ENCODE measurements at regions not wholly inside any gene's neighbourhood (a gene's known extent, or its start where the extent isn't known, plus 50 kb on each side); places are given as distances from the start of the nearest gene placed in this dataset.
"Not testable (repeated sequence)": the region's sequence is repeated elsewhere in the genome, so short reads cannot be mapped to it uniquely, and the experiment has no call there.

DNA sequence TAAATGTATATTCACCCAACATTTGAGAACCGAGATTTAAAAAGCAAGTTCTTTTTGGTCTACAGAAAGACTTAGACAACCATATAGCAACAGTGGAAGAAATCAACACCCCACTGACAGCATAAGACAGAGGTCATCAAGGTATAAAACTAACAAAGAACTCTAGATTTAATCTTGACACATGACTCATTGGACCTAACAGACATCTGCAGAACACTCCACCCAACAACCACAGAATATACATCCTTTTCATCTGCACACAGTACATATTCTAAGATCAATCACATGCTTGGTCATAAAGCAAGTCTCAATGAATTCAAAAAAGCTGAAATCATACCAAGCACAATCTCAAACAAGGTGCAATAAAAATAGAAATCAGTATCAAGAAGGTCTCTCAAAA is 65.8 kb downstream of the SPIN4 start:
- DNase-seq = no peak

DNA sequence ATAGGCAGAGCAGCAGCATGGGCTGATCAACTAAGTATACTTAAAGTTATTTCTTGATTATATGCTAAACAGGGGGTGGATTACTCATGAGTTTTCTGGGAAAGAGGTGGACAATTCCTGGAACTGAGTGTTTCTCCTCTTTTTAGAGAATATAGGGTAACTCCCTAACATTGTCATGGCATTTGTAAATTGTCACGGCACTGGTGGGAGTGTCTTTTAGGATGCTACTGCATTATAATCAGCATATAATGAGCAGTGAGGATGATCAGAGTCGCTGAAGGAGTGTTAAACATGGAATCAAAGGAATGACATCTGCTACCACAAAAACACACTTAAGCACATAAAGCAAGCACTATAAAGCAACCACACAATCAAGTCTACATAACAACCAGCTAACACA is 66.5 kb downstream of the SPIN4 start:
- DNase-seq = no peak

DNA sequence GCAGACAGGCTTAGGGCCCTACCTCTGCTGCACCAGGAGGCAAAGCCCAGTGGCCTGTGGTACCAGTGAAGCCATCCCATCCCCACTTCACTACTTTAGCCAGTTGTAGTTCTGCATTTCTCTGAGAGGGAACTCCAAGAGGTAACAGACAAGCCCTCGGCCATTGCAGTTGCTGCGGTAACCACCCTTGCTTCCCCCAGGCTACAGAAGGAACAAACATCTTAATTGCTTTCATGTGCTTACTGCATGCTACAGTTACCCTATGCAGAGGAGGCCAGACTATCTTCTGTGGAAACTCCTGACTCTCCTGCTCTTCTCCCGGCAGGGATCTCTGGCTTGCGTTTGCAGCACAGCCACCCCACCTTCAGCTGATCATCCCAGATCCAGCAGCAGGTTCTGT is 67.8 kb downstream of the SPIN4 start:
- no peak for DNase-seq

DNA sequence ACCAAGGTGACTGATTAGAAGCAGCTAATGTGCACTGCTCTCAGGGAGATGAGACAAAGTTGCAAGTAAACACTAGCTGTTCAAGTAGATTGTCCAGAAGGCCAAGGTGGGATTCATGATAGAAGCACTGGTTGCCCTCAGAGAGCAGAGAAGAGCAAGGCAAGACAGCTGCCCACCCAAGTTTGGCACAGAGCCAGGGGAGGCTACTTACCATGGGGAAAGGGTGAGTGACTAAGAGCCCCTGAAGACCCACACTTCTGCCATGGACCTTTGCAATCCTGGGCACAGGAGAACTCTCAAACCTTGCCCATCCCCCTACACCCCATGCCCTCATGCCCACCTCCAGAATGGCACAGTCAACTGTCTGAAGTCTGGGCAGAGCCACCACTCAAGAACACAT is 68.3 kb downstream of the SPIN4 start:
- DNase-seq = no peak

DNA sequence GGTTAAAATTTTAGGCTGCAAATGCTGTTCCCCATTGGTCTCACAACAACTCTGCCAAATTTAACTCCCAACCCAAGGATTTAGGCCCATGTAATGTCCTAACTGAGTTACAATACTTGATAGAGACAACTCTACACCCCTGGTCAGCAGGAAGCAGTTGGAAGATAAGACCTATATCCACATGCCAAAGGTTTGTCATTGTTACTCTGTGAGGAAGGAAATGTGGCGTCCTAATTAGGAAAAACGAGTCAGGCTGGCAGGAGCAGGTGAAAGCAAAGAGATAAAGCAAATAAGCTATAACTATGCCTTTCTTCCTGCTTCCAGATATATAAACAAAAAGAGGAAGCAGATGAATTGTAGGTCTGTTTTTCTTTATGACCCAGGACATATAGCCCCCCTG is 69.1 kb downstream of the SPIN4 start:
- no peak for DNase-seq

DNA sequence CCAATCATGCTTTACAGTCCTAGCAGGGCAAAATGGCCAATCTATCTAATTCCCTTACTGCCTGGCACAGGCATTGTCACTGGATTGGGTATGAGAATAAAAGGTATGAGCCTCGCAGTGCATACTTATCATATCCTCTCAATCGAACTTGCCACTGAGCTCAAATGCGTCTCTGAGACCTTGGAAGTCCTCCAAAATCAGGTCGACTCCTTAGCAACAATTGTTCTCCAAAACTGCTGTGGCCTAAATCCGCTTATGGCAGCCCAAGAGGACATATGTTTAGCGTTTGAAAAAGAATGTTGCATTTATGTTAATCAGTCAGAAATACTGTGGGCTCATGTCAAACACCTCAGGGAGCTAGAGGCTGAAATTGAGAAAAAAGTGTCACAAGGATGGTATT is 69.7 kb downstream of the SPIN4 start:
- no peak for DNase-seq

DNA sequence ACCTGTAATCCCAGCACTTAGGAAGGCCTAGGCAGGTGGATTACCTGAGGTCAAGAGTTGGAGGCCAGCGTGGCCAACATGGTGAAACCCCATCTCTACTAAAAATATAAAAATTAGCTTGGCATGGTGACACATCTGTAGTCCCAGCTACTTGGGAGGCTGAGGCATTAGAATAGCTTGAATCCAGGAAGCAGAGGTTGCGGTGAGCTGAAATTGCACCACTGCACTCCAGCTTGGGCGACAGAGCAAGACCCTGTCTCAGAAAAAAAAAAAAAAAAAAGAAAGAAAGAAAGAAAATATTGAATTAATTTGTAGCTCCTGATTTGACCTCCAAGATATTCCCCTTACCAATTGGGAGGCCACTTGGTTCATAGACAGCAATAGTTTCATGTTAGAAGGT is 73.7 kb downstream of the SPIN4 start:
- DNase-seq = not testable (repeated sequence)

DNA sequence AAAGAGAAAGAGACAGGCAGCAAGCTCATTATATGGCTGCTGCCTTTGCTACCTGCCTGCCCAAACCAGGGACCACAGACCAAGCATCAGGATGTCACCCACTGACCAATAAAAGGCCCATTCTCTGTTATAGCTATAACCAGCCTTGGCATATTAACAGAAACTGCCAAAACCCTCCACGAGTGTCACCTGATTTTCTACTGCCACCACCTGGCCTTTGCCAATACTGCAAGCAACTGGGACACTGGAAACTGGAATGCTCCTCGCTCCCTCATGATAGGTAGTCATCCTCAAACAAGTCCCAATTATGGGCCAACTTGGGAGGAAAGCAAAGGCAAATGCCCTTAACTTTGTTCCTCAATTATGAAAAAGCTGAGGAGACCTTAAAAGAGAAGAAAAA is 76.0 kb downstream of the SPIN4 start:
- peak; percentile 0 for DNase-seq

DNA sequence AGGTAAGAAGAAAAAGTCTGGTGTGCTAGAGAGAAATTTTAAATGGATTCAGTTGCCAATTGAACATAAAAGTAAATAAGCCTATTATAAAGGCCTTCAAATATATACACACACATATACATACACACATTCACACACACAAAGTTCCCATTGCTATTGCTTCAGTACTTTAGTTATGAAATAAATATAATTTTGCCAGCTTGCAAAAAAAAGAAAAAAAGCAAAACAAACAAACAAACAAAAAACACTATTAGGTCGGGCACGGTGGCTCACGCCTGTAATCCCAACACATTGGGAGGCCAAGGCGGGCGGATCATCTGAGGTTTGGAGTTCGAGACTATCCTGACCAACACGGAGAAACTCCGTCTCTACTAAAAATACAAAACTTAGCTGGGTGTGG is 80.3 kb downstream of the SPIN4 start:
- DNase-seq = no peak

DNA sequence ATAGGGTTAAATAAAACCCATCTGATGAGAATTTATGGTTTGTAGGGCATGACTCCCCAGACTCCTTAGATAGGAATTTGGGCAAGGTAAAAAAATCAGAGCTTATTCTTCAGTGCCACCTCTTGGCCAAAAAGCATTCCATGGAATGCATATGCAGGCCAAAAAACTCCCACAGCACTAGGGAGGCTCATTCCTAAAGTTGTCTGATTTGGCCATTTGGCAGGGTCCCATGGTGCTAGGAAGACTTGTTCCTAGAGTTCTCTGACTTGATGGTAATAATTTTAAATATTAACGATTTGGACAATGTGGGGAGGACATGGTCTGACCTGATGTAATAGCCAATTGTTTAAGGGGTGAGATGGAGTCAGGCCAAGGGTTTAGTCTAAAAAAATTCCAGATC is 93.0 kb downstream of the SPIN4 start:
- DNase-seq = peak; percentile 20

DNA sequence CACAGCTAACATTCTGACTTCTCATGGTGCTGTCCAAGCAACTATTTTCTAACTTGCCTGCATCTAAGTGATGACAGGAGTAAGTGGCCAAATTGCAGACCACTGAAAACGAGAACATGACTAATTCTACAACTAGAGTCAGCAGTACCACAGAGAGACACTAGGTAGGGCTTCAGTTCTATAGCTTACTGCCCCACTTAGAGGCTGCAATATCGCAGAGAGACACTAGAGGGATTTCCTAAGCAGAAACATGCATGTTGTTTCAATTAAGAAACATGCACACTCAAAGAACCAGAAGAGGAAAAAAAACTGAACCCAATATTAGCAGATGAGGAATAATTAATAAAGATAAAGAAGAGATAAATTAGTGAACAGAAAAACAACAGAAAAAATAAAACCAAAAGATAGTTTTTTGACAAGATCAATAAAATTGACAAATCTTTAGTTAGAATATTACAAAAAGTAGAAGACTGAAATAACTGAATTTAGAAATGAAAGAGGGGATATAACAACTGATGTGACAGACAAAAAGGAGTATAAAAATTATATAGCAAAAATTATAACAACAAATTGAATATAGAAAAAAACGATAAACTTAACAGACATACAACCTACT is 100.8 kb downstream of the SPIN4 start:
- peak; percentile 76 for DNase-seq

DNA sequence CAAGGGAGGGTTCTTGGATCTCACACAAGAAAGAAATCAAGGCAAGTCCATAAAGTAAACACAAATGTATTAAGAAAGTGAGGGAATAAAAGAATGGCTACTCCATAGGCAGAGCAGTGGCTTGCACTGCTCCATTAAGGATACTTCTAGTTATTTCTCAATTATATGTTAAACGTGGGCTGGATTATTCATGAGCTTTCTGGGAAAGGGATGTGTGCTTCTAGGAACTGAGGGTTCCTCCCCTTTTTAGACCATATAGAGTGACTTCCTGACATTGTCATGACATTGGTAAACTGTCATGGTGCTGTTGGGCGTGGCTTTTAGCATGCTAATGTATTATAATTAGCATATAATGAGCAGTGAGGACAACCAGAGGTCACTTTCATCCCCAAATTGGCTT is 108.4 kb downstream of the SPIN4 start:
- DNase-seq = not testable (repeated sequence)

DNA sequence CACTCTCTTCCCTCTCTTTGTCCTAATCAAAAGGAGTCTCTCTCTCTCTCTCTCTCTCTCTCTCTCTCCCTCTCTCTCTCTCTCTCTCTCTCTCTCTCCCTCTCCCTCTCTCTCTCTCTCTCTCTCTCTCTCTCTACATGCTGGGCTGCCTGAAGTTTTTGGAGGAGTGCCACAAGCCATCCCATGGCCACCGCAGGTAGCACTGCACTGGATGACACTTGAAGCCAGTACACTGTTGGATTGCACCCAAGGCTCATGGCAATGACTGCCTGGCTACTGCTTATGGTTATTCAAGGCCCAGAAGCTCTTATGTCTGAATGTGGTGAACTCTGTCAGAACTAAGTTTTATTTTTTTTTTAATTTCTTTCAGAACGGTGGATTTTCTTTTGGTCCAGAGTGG is 115.2 kb downstream of the SPIN4 start:
- not testable (repeated sequence) for DNase-seq

DNA sequence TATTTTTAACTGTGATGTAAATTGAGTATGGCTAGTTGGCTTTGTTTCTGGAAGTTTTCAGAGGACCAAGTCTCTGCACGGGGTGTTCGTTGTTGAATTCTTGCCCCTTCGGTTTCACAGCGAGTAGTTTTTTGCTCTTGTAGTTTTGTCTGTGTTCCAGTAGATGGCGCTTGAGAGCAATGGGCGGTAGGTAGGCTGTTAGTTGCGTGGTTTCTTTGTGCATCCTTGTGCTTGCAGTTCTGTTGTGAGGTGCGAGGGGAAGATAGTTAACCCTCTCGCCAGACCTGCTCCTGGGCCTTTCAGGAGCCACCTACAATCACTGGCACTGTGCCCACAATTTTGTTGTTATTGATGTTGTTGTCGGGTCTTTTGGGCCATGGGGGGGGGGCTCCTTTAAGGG is 118.1 kb downstream of the SPIN4 start:
- DNase-seq = not testable (repeated sequence)

DNA sequence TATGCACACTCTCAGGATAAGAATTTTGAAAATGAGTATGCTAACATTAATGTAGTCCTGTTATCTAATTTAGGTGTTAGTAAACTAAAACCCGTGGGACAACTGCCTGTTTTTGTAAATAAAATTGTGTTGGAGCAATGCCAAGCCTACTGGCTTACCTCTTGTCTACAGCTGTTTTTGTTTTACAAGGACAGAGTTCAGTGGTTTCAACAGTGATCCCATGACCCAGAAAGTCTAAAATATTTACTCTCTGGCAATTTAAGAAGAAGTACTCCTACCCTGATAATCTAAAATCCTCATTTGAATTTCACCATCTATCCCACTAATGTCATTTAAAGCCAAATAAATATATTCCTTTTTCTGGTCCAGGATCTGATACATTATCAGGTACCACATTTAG is 132.9 kb downstream of the SPIN4 start:
- DNase-seq = not testable (repeated sequence)

DNA sequence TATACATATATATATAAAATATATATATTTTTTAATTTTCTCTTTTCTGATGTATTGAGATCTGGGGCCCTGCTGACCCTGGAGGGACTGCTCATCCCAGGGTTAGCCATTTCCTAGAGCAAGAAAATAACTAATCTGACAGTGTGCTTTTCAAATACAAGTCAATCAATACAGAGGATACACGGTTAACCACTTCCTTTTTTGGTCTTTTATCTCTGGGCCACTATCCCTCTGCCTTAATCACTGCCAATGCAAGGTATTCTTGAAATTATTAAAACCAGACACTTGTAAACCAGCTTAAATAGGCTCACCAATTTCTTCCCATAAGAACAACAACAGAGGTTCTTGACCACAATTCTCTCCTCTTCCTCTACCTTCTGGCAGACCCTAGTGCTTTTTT is 133.6 kb downstream of the SPIN4 start:
- DNase-seq = not testable (repeated sequence)

DNA sequence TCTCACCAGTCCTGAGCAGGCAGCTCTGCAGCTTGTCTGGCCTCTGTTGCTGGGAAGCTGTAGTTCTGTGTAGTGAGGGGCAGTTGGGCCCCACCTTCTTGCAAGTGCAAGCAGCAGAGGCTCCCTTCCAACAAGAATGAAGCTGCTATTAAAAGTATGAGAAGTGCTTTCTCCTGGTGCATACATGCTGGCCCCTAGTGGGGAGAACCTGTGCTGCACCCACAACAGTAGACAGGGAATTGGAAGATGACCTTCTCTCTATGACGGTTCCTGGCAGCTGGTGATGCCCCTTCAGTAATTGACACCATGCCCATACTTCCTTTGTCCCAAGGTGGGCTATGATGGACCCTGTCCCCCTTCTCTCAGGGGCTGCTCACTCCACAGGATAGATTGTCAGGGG is 141.5 kb downstream of the SPIN4 start:
- DNase-seq = not testable (repeated sequence)

DNA sequence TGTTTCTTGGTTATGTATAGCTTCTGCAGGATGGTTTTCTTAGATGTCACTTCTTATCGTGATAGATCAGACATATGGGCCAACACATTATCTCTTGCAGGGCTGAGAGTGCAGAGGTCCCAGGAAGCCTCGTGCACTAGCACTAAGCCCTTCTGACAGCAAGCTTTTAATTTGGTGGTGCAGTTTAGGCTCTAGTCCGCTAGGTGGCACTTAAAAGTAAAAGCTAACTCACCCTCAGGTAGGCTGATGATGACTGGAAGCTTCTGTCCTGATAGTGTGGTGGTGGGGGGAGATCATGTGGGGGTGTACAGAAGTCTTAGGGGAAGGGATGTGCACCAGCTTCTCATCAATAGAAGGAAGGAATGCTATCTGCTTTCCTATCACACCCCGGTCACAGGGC is 142.0 kb downstream of the SPIN4 start:
- not testable (repeated sequence) for DNase-seq

DNA sequence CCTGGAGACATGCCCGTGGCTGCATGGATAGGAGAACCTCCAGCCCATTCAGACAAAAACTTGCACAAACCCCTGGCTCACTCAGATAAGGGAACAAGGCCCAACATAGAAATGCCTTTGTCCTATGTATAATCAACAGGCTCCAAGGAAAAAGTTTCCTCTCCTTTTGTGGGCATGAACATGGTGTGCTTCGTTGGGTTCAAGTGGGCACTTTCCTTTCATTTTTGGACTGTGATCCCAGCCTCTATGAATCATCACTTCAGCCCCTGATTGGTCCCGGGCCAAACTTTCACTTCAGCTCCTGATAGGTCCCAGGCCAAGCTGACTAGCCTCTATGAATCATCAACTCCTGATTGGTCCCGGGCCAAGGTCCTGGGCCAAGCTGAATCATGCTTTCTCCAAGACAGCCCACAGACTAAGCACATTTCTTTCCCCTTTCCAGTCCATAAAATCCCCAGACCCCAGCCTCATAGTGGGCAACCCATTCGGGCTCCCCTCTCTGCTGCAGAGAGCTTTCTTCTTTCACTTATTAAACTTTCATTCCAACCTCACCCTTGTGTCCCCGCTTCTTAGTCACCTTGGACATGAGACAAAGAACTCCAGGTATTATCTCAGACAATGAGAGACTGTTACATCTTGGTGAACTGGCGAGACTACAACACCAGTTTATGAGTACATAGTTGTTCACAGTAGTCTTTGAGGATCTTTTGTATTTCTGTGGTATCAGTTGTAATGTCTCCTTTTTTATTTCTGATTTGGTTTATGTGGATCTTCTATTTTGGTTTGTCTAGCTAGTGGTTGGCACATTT is 146.7 kb downstream of the SPIN4 start:
- DNase-seq = not testable (repeated sequence)

DNA sequence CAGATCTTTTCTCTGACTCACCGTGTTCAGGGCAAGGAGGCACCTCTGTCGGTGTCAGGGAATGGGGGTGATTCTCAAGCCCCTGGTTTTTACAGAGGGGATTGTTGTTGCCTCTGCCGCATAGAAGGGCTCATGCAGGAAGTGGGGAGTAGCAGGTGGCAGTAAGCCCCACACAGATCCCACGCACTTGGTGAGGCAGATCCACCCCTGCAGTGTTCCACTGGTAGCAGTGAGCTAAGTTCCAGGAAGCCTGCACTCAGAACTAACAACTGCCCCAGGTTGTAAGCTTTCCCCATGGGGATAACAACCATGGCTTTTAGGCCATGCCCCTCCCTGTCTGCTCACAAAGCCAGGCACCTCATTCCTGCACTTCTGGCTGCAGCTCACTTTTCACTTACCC is 149.1 kb downstream of the SPIN4 start:
- DNase-seq = not testable (repeated sequence)

DNA sequence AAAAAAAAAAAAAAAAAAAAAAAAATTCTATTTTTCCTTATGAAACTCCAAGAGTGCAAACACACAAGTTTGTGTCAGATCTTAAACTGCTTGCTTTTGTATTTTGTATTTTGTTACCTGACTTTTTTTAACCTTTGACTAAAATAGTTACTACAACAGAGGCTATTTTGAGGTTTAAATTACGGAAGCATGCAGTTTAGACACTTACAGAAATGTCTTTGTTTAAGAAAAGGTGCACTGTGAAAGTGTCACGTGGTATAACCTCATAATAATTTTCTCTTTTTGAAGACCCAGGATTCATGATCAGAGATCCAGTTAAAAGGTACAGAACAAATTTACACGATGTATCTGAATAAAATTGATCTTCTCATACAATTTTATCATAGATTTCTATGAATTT is 152.4 kb downstream of the SPIN4 start:
- DNase-seq = not testable (repeated sequence)

DNA sequence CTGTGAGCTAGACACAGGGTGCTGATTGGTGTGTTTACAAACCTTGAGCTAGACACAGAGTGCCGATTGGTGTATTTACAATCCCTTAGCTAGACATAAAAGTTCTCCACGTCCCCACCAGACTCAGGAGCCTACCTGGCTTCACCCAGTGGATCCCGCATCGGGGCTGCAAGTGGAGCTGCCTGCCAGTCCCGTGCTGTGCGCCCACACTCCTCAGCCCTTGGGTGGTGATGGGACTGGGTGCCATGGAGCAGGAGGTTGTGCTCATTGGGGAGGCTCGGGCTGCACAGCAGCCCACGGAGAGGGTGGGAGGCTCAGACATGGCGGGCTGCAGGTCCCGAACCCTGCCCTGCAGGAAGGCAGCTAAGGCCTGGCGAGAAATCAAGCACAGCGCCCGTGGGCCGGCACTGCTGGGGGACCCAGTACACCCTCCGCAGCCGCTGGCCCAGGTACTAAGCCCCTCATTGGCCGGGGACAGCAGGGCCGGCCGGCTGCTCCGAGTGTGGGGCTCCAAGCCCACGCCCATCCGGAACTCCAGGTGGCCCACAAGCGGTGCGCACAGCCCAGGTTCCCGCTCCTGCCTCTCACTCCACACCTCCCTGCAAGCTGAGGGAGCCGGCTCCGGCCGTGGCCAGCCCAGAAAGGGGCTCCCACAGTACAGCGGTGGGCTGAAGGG is 158.6 kb downstream of the SPIN4 start:
- DNase-seq = not testable (repeated sequence)

DNA sequence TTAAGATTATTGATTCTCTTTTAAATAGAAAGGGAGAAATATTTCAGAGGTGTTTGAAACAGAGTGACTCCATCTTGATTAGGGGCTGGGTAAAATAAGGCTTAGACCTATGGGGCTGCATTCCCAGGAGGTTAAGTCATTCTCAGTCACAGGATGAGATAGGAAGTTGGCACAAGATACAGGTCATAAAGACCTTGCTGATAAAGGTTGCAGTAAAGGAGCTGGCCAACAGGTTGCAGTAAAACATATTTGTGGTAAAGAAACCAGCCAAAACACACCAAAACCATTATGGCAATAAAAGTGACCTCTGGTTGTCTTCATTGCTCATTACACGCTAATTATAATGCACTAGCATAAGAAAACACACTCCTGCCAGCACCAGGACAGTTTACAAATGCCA is 165.0 kb downstream of the SPIN4 start:
- no peak for DNase-seq

DNA sequence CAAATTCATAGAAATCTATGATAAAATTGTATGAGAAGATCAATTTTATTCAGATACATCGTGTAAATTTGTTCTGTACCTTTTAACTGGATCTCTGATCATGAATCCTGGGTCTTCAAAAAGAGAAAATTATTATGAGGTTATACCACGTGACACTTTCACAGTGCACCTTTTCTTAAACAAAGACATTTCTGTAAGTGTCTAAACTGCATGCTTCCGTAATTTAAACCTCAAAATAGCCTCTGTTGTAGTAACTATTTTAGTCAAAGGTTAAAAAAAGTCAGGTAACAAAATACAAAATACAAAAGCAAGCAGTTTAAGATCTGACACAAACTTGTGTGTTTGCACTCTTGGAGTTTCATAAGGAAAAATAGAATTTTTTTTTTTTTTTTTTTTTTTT is 171.3 kb downstream of the SPIN4 start:
- DNase-seq = not testable (repeated sequence)
